Eye (tissue), 1 donor: ENCODE measurements at regions not wholly inside any gene's neighbourhood (a gene's known extent, or its start where the extent isn't known, plus 50 kb on each side); places are given as distances from the start of the nearest gene placed in this dataset.
"Not testable (repeated sequence)": the region's sequence is repeated elsewhere in the genome, so short reads cannot be mapped to it uniquely, and the experiment has no call there.

Experiments
- DNase-seq: peaks from one replicate; pipeline ENCODE4 v3.0.0-alpha.2; 2015

- DNase-seq, result no peak
Measured at GRCh38 chr11:37259734-37260133, 661.7 kb upstream of the RAG2 start.

GRCh38 chr11:37248145-37248544 is 650.1 kb upstream of the RAG2 start:
- no peak for DNase-seq

GRCh38 chr11:37246092-37246491 is 648.1 kb upstream of the RAG2 start:
- not testable (repeated sequence) for DNase-seq

GRCh38 chr11:37230865-37231264 is 632.8 kb upstream of the RAG2 start:
- no peak for DNase-seq

GRCh38 chr11:37223962-37224361 is 625.9 kb upstream of the RAG2 start:
- DNase-seq, result no peak

GRCh38 chr11:37203006-37203405 is 605.0 kb upstream of the RAG2 start:
- no peak for DNase-seq

GRCh38 chr11:37199082-37199481 is 601.0 kb upstream of the RAG2 start:
- no peak for DNase-seq

GRCh38 chr11:37184326-37184725 is 586.3 kb upstream of the RAG2 start:
- no peak for DNase-seq

- no peak for DNase-seq
Measured at GRCh38 chr11:37182031-37182430, 584.0 kb upstream of the RAG2 start.

- no peak for DNase-seq
Measured at GRCh38 chr11:37177721-37178120, 579.7 kb upstream of the RAG2 start.

GRCh38 chr11:37171451-37171850 is 573.4 kb upstream of the RAG2 start:
- no peak for DNase-seq

- no peak for DNase-seq
Measured at GRCh38 chr11:37170311-37170710, 572.3 kb upstream of the RAG2 start.

GRCh38 chr11:37145434-37145833 is 547.4 kb upstream of the RAG2 start:
- DNase-seq, result not testable (repeated sequence)

- DNase-seq, result no peak
Measured at GRCh38 chr11:37142591-37142990, 544.6 kb upstream of the RAG2 start.

- no peak for DNase-seq
Measured at GRCh38 chr11:37141707-37142106, 543.7 kb upstream of the RAG2 start.

- DNase-seq, result not testable (repeated sequence)
Measured at GRCh38 chr11:37135606-37136005, 537.6 kb upstream of the RAG2 start.

GRCh38 chr11:37134637-37135036 is 536.6 kb upstream of the RAG2 start:
- DNase-seq, result no peak

GRCh38 chr11:37124384-37124783 is 526.3 kb upstream of the RAG2 start:
- no peak for DNase-seq

GRCh38 chr11:37115963-37116362 is 517.9 kb upstream of the RAG2 start:
- DNase-seq, result no peak

GRCh38 chr11:37110385-37110784 is 512.3 kb upstream of the RAG2 start:
- peak; percentile 46 for DNase-seq

GRCh38 chr11:37109286-37109585 is 511.2 kb upstream of the RAG2 start:
- no peak for DNase-seq

GRCh38 chr11:37108436-37109285 is 510.6 kb upstream of the RAG2 start:
- no peak for DNase-seq

GRCh38 chr11:37107831-37108230 is 509.8 kb upstream of the RAG2 start:
- DNase-seq, result no peak

- DNase-seq, result no peak
Measured at GRCh38 chr11:37107415-37107814, 509.4 kb upstream of the RAG2 start.

GRCh38 chr11:37105427-37105826 is 507.4 kb upstream of the RAG2 start:
- peak; percentile 28 for DNase-seq
